ENCODE measurements at regions not wholly inside any gene's neighbourhood (a gene's known extent, or its start where the extent isn't known, plus 50 kb on each side); places are given as distances from the start of the nearest gene placed in this dataset.

DNA sequence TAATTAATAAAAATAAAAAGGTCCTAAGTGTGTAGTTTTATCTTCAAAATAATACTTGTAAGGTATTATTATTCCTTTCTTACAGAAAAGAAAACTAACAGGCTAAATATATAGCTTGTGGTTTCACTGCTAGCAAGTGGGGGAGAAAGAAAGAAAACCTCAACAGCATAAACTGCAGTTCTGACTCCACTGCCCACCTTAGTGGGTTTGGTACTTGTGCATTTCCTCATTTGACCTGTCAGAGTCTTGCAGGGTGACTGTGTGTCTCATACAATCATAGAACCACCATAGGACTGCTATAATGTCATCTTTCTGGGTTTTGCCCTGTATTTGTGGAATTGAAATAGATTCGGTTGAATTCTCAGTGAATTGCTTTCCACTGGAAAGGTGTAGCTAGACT lies 94.7 kb upstream of the PUDP start:
- TF ChIP-seq, protein P1, sequence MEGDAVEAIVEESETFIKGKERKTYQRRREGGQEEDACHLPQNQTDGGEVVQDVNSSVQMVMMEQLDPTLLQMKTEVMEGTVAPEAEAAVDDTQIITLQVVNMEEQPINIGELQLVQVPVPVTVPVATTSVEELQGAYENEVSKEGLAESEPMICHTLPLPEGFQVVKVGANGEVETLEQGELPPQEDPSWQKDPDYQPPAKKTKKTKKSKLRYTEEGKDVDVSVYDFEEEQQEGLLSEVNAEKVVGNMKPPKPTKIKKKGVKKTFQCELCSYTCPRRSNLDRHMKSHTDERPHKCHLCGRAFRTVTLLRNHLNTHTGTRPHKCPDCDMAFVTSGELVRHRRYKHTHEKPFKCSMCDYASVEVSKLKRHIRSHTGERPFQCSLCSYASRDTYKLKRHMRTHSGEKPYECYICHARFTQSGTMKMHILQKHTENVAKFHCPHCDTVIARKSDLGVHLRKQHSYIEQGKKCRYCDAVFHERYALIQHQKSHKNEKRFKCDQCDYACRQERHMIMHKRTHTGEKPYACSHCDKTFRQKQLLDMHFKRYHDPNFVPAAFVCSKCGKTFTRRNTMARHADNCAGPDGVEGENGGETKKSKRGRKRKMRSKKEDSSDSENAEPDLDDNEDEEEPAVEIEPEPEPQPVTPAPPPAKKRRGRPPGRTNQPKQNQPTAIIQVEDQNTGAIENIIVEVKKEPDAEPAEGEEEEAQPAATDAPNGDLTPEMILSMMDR (IDR thresholded peaks at IDR 0.05; ENCODE audit: extremely low read depth in 1 of 2, insufficient read depth in 1 of 2, low read depth in 1 of 2, low read length in 2 of 2) = no peak
- TF ChIP-seq FOS (IDR thresholded peaks at IDR 0.05; ENCODE audit: borderline replicate concordance, insufficient read depth, low read length) (no peak), JUN (IDR thresholded peaks at IDR 0.05; ENCODE audit: borderline replicate concordance, insufficient read depth, insufficient read length, low read depth) (no peak), EZH2 (IDR thresholded peaks at IDR 0.05; ENCODE audit: borderline replicate concordance, low read depth, low read length, severe bottlenecking) (no peak), POLR2A (IDR thresholded peaks at IDR 0.05; ENCODE audit: low read depth, low read length) (no peak), POLR2AphosphoS5 (IDR thresholded peaks at IDR 0.05; ENCODE audit: insufficient read depth, low read depth, low read length) (no peak)
